GM12892 (cell line): ENCODE measurements at regions not wholly inside any gene's neighbourhood (a gene's known extent, or its start where the extent isn't known, plus 50 kb on each side); places are given as distances from the start of the nearest gene placed in this dataset.

Source experiments
- POLR2A ChIP-seq: IDR thresholded peaks from 2 replicates; pipeline ENCODE4 v1.6.1; 2011; ENCODE audit warnings: low read depth, low read length, control low read depth
- POLR2AphosphoS5 ChIP-seq: IDR thresholded peaks from 2 replicates; pipeline ENCODE4 v1.6.1; 2011; ENCODE audit warnings: low read depth, low read length, control low read depth
- TAF1 ChIP-seq: IDR thresholded peaks from 2 replicates; pipeline ENCODE4 v1.6.1; 2011; ENCODE audit warnings: low read depth, mild to moderate bottlenecking, control low read depth, low read length, borderline replicate concordance

DNA sequence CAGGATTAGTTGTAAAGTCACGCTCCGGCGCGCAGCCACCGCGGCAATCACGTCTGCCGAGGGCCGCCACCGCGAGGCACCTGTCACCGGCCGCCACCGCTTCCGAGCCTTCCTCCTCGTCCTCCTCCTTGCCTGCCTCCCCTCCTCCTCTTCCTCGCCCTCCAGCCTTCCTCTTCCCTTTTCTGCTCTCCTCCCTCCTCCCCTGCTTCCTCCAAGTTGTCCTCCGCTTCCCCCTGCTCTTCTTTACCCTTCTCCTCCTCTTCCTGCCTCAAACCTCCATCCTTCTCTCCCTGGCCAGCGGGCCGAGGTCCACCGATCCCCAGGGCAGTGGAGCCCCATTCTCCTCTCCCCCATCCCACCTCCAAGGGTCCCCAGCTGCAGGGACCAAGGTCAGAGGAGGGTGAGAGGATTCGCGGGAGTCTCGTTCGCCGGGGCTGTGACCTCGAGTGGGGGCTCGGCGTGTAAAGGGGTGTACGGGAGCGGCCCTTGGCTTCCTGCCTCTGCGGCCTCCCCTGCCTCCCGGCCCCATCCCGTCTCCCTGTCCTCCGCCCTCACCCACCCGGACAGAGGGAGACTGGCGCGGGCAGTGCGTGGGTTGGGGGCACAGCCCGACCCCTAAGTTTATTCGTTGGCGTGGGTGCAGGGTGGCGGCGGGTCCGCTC lies 89.5 kb upstream of the PAX2 start:
- no peak for TF ChIP-seq POLR2A
- no peak for TF ChIP-seq POLR2AphosphoS5
- TF ChIP-seq TAF1: no peak
